SK-N-SH (cell line): ENCODE measurements at regions not wholly inside any gene's neighbourhood (a gene's known extent, or its start where the extent isn't known, plus 50 kb on each side); places are given as distances from the start of the nearest gene placed in this dataset.

Experiments used
- CTCF ChIA-PET: fragments of 300-600, 350-600 bp; formaldehyde crosslinking; extraction: SDS; loops from one replicate; lab custom pipeline; 2021; lab: Yijun Ruan, JAX
- POLR2A ChIA-PET: fragments of 350-600 bp; sonication (Branson Sonifier 250); formaldehyde crosslinking; extraction: SDS; loops from one replicate; lab custom pipeline; 2020; ENCODE audit warnings: antibody characterized with exemption, inconsistent platforms; lab: Yijun Ruan, JAX
- DNase-seq: peaks from one replicate; pipeline ENCODE4 v3.0.0; 2012
- H2AFZ ChIP-seq: fragments of 200-600 bp; sonication (generic); 2 replicates; pipeline ENCODE4 v1.8.1; 2016; ENCODE audit warnings: antibody characterized with exemption, mild to moderate bottlenecking, low read depth
- H3F3A ChIP-seq: fragments of 200-600 bp; sonication (generic); replicated peaks from 2 replicates; pipeline ENCODE3; 2016; ENCODE audit warnings: antibody characterized with exemption, mild to moderate bottlenecking; ENCODE audit not compliant: insufficient read depth
- H3K27ac ChIP-seq, 2 experiments: fragments of 200-500 bp in 1 of 2; fragments of 200-600 bp in 1 of 2; sonication (Bioruptor generic) in 1 of 2; sonication (generic), shearing (Covaris generic) in 1 of 2; 2 replicates each; pipeline versions ENCODE4 v1.5.1 to v1.6.1; 2014 to 2016; ENCODE audit warnings: low read depth in 2 of 2, inconsistent platforms in 1 of 2, low read length in 1 of 2, mild to moderate bottlenecking in 1 of 2, mixed read lengths in 1 of 2
- H3K27me3 ChIP-seq: fragments of 200-600 bp; sonication (generic), shearing (Covaris generic); 2 replicates; pipeline ENCODE4 v1.6.1; 2016; ENCODE audit warnings: mixed run types; ENCODE audit not compliant: insufficient read depth
- H3K36me3 ChIP-seq, 2 experiments: fragments of 200-500 bp in 1 of 2; fragments of 200-600 bp in 1 of 2; sonication (Bioruptor generic) in 1 of 2; sonication (generic) in 1 of 2; replicated peaks in 1 of 2; 2 replicates each; pipeline versions ENCODE3 to v1.5.1; 2014 to 2016; ENCODE audit warnings: low read length in 1 of 2, mild to moderate bottlenecking in 1 of 2; ENCODE audit not compliant: insufficient read depth in 2 of 2, control insufficient read depth in 1 of 2
- H3K4me1 ChIP-seq, 2 experiments: fragments of 200-500 bp in 1 of 2; fragments of 200-600 bp in 1 of 2; sonication (Bioruptor generic) in 1 of 2; sonication (generic), shearing (Covaris generic) in 1 of 2; 2 replicates each; pipeline versions ENCODE4 v1.5.1 to v1.6.1; 2014 to 2016; ENCODE audit warnings: low read depth in 1 of 2, low read length in 1 of 2, mixed run types in 1 of 2; ENCODE audit not compliant: insufficient read depth in 2 of 2, control insufficient read depth in 1 of 2
- H3K4me2 ChIP-seq: fragments of 200-600 bp; sonication (generic), shearing (Covaris generic); 2 replicates; pipeline ENCODE4 v1.6.1; 2017; ENCODE audit warnings: mixed run types
- H3K4me3 ChIP-seq, 2 experiments: fragments of 200-500 bp in 1 of 2; fragments of 200-600 bp in 1 of 2; sonication (Bioruptor generic) in 1 of 2; sonication (generic), shearing (Covaris generic) in 1 of 2; 2 replicates each; pipeline versions ENCODE4 v1.5.1 to v1.8.1; 2014 to 2016; ENCODE audit warnings: low read depth in 2 of 2, inconsistent platforms in 1 of 2, low read length in 1 of 2, mild to moderate bottlenecking in 1 of 2, mixed read lengths in 1 of 2, moderate library complexity in 1 of 2
- H3K79me2 ChIP-seq: fragments of 200-600 bp; sonication (generic); 2 replicates; pipeline ENCODE4 v1.8.1; 2017; ENCODE audit warnings: mild to moderate bottlenecking; ENCODE audit not compliant: insufficient read depth
- H3K9ac ChIP-seq: fragments of 200-600 bp; sonication (generic); 2 replicates; pipeline ENCODE4 v1.6.1; 2017; ENCODE audit warnings: mixed run types
- H3K9me2 ChIP-seq: fragments of 200-600 bp; sonication (generic); 2 replicates; pipeline ENCODE4 v1.6.1; 2017; ENCODE audit warnings: mixed run types
- H3K9me3 ChIP-seq: fragments of 200-600 bp; sonication (generic); 2 replicates; pipeline ENCODE4 v1.6.1; 2017; ENCODE audit warnings: mixed run types, mild to moderate bottlenecking, moderate library complexity
- H4K20me1 ChIP-seq: fragments of 200-600 bp; sonication (generic); 2 replicates; pipeline ENCODE4 v1.6.1; 2017; ENCODE audit warnings: mild to moderate bottlenecking, mixed run types; ENCODE audit not compliant: insufficient read depth
- CHD2 ChIP-seq: fragments of 150-350 bp; IDR thresholded peaks from 2 replicates; pipeline ENCODE4 v1.6.1; 2018; ENCODE audit warnings: low read length; ENCODE audit not compliant: partially characterized antibody
- CTCF ChIP-seq: fragments of 200-600 bp; sonication (generic); IDR thresholded peaks from 2 replicates; pipeline ENCODE4 v1.6.1; 2017; ENCODE audit warnings: antibody characterized with exemption, mild to moderate bottlenecking, moderate library complexity
- ELF1 ChIP-seq: IDR thresholded peaks from 2 replicates; pipeline ENCODE4 v1.4.0; 2012
- EZH2phosphoT487 ChIP-seq: fragments of 200-600 bp; sonication (generic); IDR thresholded peaks from 2 replicates; pipeline ENCODE4 v1.6.1; 2017; ENCODE audit warnings: low read depth, mixed run types, mild to moderate bottlenecking, antibody characterized with exemption, moderate library complexity, borderline replicate concordance
- FOXJ3 ChIP-seq: sonication (generic); formaldehyde crosslinking; IDR thresholded peaks from 2 replicates; pipeline ENCODE4 v1.5.1; 2020; ENCODE audit warnings: mild to moderate bottlenecking, missing genetic modification reagents
- FOXM1 ChIP-seq: IDR thresholded peaks from 2 replicates; pipeline ENCODE4 v1.4.0; 2012; ENCODE audit warnings: low read depth, mild to moderate bottlenecking
- JUND ChIP-seq: IDR thresholded peaks from 2 replicates; pipeline ENCODE4 v1.4.0; 2012
- NFIC ChIP-seq: IDR thresholded peaks from 2 replicates; pipeline ENCODE4 v1.4.0; 2012; ENCODE audit warnings: borderline replicate concordance
- NRF1 ChIP-seq: IDR thresholded peaks from 2 replicates; pipeline ENCODE4 v1.6.1; 2012; ENCODE audit warnings: low read depth, mild to moderate bottlenecking, low read length
- POLR2AphosphoS5 ChIP-seq: IDR thresholded peaks from 2 replicates; pipeline ENCODE4 v1.6.1; 2012; ENCODE audit warnings: low read depth, low read length
- RAD21 ChIP-seq: IDR thresholded peaks from 2 replicates; pipeline ENCODE4 v1.6.1; 2012; ENCODE audit warnings: mild to moderate bottlenecking, low read length
- RXRA ChIP-seq: IDR thresholded peaks from 2 replicates; pipeline ENCODE4 v1.4.0; 2012; ENCODE audit warnings: low read depth, mild to moderate bottlenecking, borderline replicate concordance
- SIN3A ChIP-seq: IDR thresholded peaks from 2 replicates; pipeline ENCODE4 v1.6.1; 2012; ENCODE audit warnings: low read depth, mild to moderate bottlenecking, low read length, moderate library complexity, borderline replicate concordance
- SMC3 ChIP-seq: IDR thresholded peaks from 2 replicates; pipeline ENCODE4 v1.6.1; 2012; ENCODE audit warnings: low read depth, low read length, improper control_type of control experiment
- YY1 ChIP-seq: IDR thresholded peaks from 2 replicates; pipeline ENCODE4 v1.4.0; 2012; ENCODE audit warnings: low read depth, mild to moderate bottlenecking
- WGBS: methylation state at CpG from one replicate; pipeline ENCODE4 v1.1.6; 2017; ENCODE audit warnings: low lambda C conversion rate; 5-methylcytosine and 5-hydroxymethylcytosine counted together
- TF ChIP-seq, protein P1 (sequence below): fragments of 150-350 bp; IDR thresholded peaks from 2 replicates; pipeline ENCODE4 v1.6.1; 2017; ENCODE audit warnings: antibody characterized with exemption, low read length, low read depth, borderline replicate concordance
- TF ChIP-seq, protein P2 (sequence below): fragments of 150-350 bp; IDR thresholded peaks from 2 replicates; pipeline ENCODE4 v1.6.1; 2016; ENCODE audit warnings: mild to moderate bottlenecking, low read depth, low read length

DNA sequence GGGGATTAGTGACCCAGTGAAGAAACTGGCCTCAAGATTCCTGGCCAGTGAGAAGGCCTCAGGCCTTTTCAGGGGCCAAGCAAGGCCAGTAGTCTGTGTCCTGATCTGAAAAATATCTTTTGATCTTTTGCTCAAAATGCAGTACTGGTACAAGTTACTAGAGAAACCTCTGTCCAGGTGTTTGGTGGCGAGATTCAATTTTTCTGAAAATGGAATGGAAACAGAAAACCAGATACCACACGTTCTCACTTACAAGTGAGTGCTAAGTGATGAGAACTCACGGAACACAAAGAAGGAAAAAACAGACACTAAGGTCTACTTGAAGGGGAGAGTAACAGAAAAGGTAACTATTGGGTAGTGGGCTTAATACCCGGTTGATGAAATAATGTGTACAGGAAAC is 463.4 kb downstream of the ZIC1 start:
- Histone ChIP-seq H3K4me1 (no peaks in the 10 kb centered on the region), H3K4me2 (no peak overlapping the region), H3K27ac (no peak overlapping the region), H3K4me3 (no peak overlapping the region), H2AFZ (no peak overlapping the region), H3K27me3 (no peaks in the 10 kb centered on the region), H3K9me3 (no peaks in the 10 kb centered on the region), H3K9me2 (no peaks in the 10 kb centered on the region), H3K36me3 (no peaks in the 10 kb centered on the region), H4K20me1 (no peaks in the 10 kb centered on the region), H3K79me2 (no peaks in the 10 kb centered on the region), H3K9ac (no peak overlapping the region), H3F3A (no peaks in the 10 kb centered on the region)
- ChIA-PET POLR2A (no interaction called here), CTCF (interaction anchor here (1.3 kb wide), 1 partner anchor 10 kb away, joined by 3 read pairs; no protein-coding TSS in a partner anchor)
- DNase-seq, result no peak
- TF ChIP-seq, protein P1, sequence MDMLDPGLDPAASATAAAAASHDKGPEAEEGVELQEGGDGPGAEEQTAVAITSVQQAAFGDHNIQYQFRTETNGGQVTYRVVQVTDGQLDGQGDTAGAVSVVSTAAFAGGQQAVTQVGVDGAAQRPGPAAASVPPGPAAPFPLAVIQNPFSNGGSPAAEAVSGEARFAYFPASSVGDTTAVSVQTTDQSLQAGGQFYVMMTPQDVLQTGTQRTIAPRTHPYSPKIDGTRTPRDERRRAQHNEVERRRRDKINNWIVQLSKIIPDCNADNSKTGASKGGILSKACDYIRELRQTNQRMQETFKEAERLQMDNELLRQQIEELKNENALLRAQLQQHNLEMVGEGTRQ, result no peak
- no peak for TF ChIP-seq RAD21
- TF ChIP-seq, protein P2, sequence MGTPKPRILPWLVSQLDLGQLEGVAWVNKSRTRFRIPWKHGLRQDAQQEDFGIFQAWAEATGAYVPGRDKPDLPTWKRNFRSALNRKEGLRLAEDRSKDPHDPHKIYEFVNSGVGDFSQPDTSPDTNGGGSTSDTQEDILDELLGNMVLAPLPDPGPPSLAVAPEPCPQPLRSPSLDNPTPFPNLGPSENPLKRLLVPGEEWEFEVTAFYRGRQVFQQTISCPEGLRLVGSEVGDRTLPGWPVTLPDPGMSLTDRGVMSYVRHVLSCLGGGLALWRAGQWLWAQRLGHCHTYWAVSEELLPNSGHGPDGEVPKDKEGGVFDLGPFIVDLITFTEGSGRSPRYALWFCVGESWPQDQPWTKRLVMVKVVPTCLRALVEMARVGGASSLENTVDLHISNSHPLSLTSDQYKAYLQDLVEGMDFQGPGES, result no peak
- no peak for TF ChIP-seq FOXM1
- no peak for TF ChIP-seq SMC3
- no peak for TF ChIP-seq SIN3A
- TF ChIP-seq POLR2AphosphoS5, result no peak
- no peak for TF ChIP-seq ELF1
- TF ChIP-seq NFIC, result no peak
- TF ChIP-seq JUND, result no peak
- TF ChIP-seq YY1, result no peak
- no peak for TF ChIP-seq FOXJ3 (CRISPR knock-in tag)
- TF ChIP-seq RXRA, result no peak
- no peak for TF ChIP-seq NRF1
- TF ChIP-seq EZH2phosphoT487, result no peak
- no peak for TF ChIP-seq CHD2
- TF ChIP-seq CTCF, result no peak
- WGBS, result 56% methylated on average over 4 of the region's 4 CpGs
